Caco-2 (cell line): ENCODE measurements at regions not wholly inside any gene's neighbourhood (a gene's known extent, or its start where the extent isn't known, plus 50 kb on each side); places are given as distances from the start of the nearest gene placed in this dataset.
"Not testable (repeated sequence)": the region's sequence is repeated elsewhere in the genome, so short reads cannot be mapped to it uniquely, and the experiment has no call there.

Experiments used
- BruUV-seq: library from RNA; stranded (reverse); fragments of 400-500 nt; replicated peaks from 2 replicates; lab custom pipeline; 2021; lab: Mats Ljungman, UMichigan
- CTCF ChIA-PET: fragments of 300-600 bp; sonication (Branson Sonifier 250); formaldehyde crosslinking; loops from one replicate; lab custom pipeline; 2022; ENCODE audit warnings: antibody characterized with exemption; lab: Charles Lee
- POLR2A ChIA-PET: fragments of 300-600 bp; sonication (Branson Sonifier 250); formaldehyde crosslinking; loops from one replicate; lab custom pipeline; 2022; ENCODE audit warnings: antibody characterized with exemption; lab: Charles Lee
- DNase-seq, 2 experiments: peaks; one replicate each; pipeline versions ENCODE4 v3.0.0 to v3.0.0-alpha.2; 2020 to 2022
- H3K27me3 ChIP-seq: replicated peaks from 2 replicates; pipeline ENCODE4 v1.6.0; 2011; ENCODE audit warnings: low read length; ENCODE audit not compliant: control insufficient read depth, insufficient read depth
- H3K36me3 ChIP-seq: 2 replicates; pipeline ENCODE4 v1.5.1; 2011; ENCODE audit warnings: low read length; ENCODE audit not compliant: control insufficient read depth, insufficient read depth
- H3K4me1 ChIP-seq: fragments of 250-450 bp; sonication (Bioruptor Pico); 2 replicates; pipeline ENCODE4 v1.5.1; 2020; ENCODE audit warnings: mild to moderate bottlenecking
- H3K4me3 ChIP-seq: 2 replicates; pipeline ENCODE4 v1.5.1; 2011; ENCODE audit warnings: low read depth, mild to moderate bottlenecking, control low read depth, low read length
- H3K9me3 ChIP-seq: fragments of 250-450 bp; sonication (Bioruptor Pico); 2 replicates; pipeline ENCODE4 v1.5.1; 2020; ENCODE audit warnings: mild to moderate bottlenecking, moderate library complexity
- H3K27ac Mint-ChIP-seq: one replicate; pipeline ENCODE4 v1.8.0; 2022; ENCODE audit warnings: mixed read lengths; ENCODE audit not compliant: unreplicated experiment
- H3K27me3 Mint-ChIP-seq: one replicate; pipeline ENCODE4 v1.8.0; 2022; ENCODE audit warnings: mixed read lengths; ENCODE audit not compliant: insufficient read depth, unreplicated experiment
- H3K36me3 Mint-ChIP-seq: one replicate; pipeline ENCODE4 v1.8.0; 2022; ENCODE audit warnings: mild to moderate bottlenecking, mixed read lengths; ENCODE audit not compliant: insufficient read depth, unreplicated experiment
- H3K4me1 Mint-ChIP-seq: one replicate; pipeline ENCODE4 v1.8.0; 2022; ENCODE audit warnings: low read depth, mixed read lengths; ENCODE audit not compliant: unreplicated experiment
- H3K4me3 Mint-ChIP-seq: one replicate; pipeline ENCODE4 v1.8.0; 2022; ENCODE audit warnings: mild to moderate bottlenecking, moderate library complexity, mixed read lengths; ENCODE audit not compliant: unreplicated experiment
- H3K9me3 Mint-ChIP-seq: one replicate; pipeline ENCODE4 v1.8.0; 2022; ENCODE audit warnings: mixed read lengths; ENCODE audit not compliant: unreplicated experiment
- intact Hi-C: fragments of 100-400 bp; cut with micrococcal nuclease; formaldehyde crosslinking; loops from one replicate; pipeline ENCODE4 v1.10.0; 2022; ENCODE audit not compliant: unreplicated experiment
- TF ChIP-seq, protein P1 (sequence below), 2 experiments: fragments of 200-600 bp in 1 of 2; IDR thresholded peaks; 1 replicate in 1 of 2; 2 replicates in 1 of 2; pipeline versions ENCODE4 v1.5.1 to v1.8.0; 2011 to 2022; ENCODE audit warnings: antibody characterized with exemption in 1 of 2, control low read depth in 1 of 2, inconsistent platforms in 1 of 2, low read depth in 1 of 2, low read length in 1 of 2, mild to moderate bottlenecking in 1 of 2, moderate library complexity in 1 of 2; ENCODE audit not compliant: insufficient read depth in 1 of 2, severe bottlenecking in 1 of 2, unreplicated experiment in 1 of 2

DNA sequence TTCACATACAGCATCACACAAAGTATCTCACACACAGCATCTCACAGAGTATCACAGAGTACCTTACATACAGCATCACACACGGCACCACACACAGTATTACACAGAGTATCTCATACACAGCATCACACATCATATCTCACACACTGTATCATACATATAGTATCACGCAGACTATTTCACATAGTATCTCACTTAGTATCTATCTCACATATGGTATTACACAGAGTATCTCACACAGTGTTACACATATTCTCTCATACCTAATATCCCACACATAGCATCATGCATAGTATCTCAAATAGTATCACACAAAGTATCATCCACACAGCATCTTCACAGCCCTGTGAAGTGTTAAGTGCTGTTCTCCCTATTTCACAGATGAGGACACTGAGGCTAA lies 121.5 kb upstream of the RAB4A start:
- Mint-ChIP-seq H3K4me1 (no peaks in the 10 kb centered on the region), H3K9me3 (no peaks in the 10 kb centered on the region), H3K27me3 (no peaks in the 10 kb centered on the region), H3K4me3 (no peak overlapping the region), H3K27ac (no peak overlapping the region), H3K36me3 (no peaks in the 10 kb centered on the region)
- DNase-seq = no peak
- intact Hi-C loops = no loop called here
- TF ChIP-seq, protein P1, sequence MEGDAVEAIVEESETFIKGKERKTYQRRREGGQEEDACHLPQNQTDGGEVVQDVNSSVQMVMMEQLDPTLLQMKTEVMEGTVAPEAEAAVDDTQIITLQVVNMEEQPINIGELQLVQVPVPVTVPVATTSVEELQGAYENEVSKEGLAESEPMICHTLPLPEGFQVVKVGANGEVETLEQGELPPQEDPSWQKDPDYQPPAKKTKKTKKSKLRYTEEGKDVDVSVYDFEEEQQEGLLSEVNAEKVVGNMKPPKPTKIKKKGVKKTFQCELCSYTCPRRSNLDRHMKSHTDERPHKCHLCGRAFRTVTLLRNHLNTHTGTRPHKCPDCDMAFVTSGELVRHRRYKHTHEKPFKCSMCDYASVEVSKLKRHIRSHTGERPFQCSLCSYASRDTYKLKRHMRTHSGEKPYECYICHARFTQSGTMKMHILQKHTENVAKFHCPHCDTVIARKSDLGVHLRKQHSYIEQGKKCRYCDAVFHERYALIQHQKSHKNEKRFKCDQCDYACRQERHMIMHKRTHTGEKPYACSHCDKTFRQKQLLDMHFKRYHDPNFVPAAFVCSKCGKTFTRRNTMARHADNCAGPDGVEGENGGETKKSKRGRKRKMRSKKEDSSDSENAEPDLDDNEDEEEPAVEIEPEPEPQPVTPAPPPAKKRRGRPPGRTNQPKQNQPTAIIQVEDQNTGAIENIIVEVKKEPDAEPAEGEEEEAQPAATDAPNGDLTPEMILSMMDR (IDR thresholded peaks at IDR 0.05; ENCODE audit: insufficient read depth in 1 of 2, low read depth in 1 of 2, low read length in 1 of 2, severe bottlenecking in 1 of 2, unreplicated experiment in 1 of 2) = no peak
- peaks cover 11% of the 10 kb centered on the region for H3K4me1 ChIP-seq
- no peaks in the 10 kb centered on the region for H3K27me3 ChIP-seq
- no peak overlapping the region for H3K4me3 ChIP-seq
- no peaks in the 10 kb centered on the region for H3K9me3 ChIP-seq
- CTCF ChIA-PET = no interaction called here
- BruUV-seq = no TSS peak
- H3K36me3 ChIP-seq = no peaks in the 10 kb centered on the region
- POLR2A ChIA-PET = no interaction called here

- Histone ChIP-seq H3K36me3 (no peaks in the 10 kb centered on the region), H3K4me1 (peaks cover 11% of the 10 kb centered on the region), H3K27me3 (no peaks in the 10 kb centered on the region), H3K9me3 (no peaks in the 10 kb centered on the region), H3K4me3 (no peak overlapping the region)
- Mint-ChIP-seq H3K4me3 (no peak overlapping the region), H3K36me3 (no peaks in the 10 kb centered on the region), H3K4me1 (no peaks in the 10 kb centered on the region), H3K9me3 (no peaks in the 10 kb centered on the region), H3K27ac (no peak overlapping the region), H3K27me3 (no peaks in the 10 kb centered on the region)
- DNase-seq = no peak
- no TSS peak for BruUV-seq
- POLR2A ChIA-PET = interaction anchor here (0.6 kb wide), 1 partner anchor 19 kb away, joined by 7 read pairs; no protein-coding TSS in a partner anchor
- TF ChIP-seq, protein P1 (IDR thresholded peaks at IDR 0.05; ENCODE audit: insufficient read depth in 1 of 2, low read depth in 1 of 2, low read length in 1 of 2, severe bottlenecking in 1 of 2, unreplicated experiment in 1 of 2) = no peak
- CTCF ChIA-PET = no interaction called here
- intact Hi-C loops = no loop called here
Measured at GRCh38 chr1:229150518-229150917, 120.4 kb upstream of the RAB4A start.

- H3K9me3 ChIP-seq, H3K36me3 ChIP-seq, H3K4me3 Mint-ChIP-seq, BruUV-seq, H3K36me3 Mint-ChIP-seq, H3K27me3 ChIP-seq, H3K4me1 Mint-ChIP-seq, H3K27me3 Mint-ChIP-seq, DNase-seq, H3K9me3 Mint-ChIP-seq, H3K27ac Mint-ChIP-seq, POLR2A ChIA-PET, intact Hi-C loops, H3K4me3 ChIP-seq: not testable (repeated sequence)
- H3K4me1 ChIP-seq = peaks cover 11% of the 10 kb centered on the region
- CTCF ChIA-PET = interaction anchor here (0.7 kb wide), 1 partner anchor 487 kb away, joined by 8 read pairs; no protein-coding TSS in a partner anchor
Measured at GRCh38 chr1:229151412-229151811, 119.5 kb upstream of the RAB4A start.

- Histone ChIP-seq H3K4me1 (peaks cover 11% of the 10 kb centered on the region), H3K27me3 (no peaks in the 10 kb centered on the region), H3K36me3 (no peaks in the 10 kb centered on the region), H3K4me3 (no peak overlapping the region), H3K9me3 (no peaks in the 10 kb centered on the region)
- Mint-ChIP-seq H3K4me3 (no peak overlapping the region), H3K4me1 (no peaks in the 10 kb centered on the region), H3K9me3 (no peaks in the 10 kb centered on the region), H3K36me3 (no peaks in the 10 kb centered on the region), H3K27me3 (no peaks in the 10 kb centered on the region), H3K27ac (no peak overlapping the region)
- ChIA-PET CTCF (interaction anchor here (0.7 kb wide), 1 partner anchor 16 kb away, joined by 3 read pairs; no protein-coding TSS in a partner anchor), POLR2A (no interaction called here)
- no TSS peak for BruUV-seq
- intact Hi-C loops = no loop called here
- DNase-seq = no peak
- TF ChIP-seq, protein P1 (IDR thresholded peaks at IDR 0.05; ENCODE audit: insufficient read depth in 1 of 2, low read depth in 1 of 2, low read length in 1 of 2, severe bottlenecking in 1 of 2, unreplicated experiment in 1 of 2) = no peak
Measured at GRCh38 chr1:229152311-229152710, 118.6 kb upstream of the RAB4A start.
